ENCODE measurements at regions not wholly inside any gene's neighbourhood (a gene's known extent, or its start where the extent isn't known, plus 50 kb on each side); places are given as distances from the start of the nearest gene placed in this dataset.
A peak's percentile ranks its signal among the peaks of the same experiment; 100 is the strongest.

DNA sequence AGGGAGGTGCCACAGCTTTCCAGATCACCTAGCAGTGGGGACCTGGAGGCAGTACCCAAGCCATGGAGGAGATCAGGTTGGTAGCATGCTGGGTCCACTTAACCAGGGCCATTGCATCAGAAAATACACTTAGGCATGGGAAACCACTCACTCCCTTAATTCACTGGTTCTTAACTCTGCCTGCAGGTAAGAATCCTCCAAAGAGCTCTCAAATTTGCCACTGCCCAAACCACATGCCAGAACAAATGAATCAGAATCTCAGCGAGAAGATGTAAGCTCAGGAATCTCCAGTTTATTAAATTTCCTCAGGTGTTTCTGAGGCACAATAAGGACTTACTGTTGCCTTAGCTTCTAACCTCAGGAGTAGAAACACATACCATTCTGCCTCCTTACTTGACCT lies 327.7 kb upstream of the RASGEF1B start:
- intact Hi-C loops (cut with micrococcal nuclease) = no loop called here
- no peak overlapping the region for H3K27ac ChIP-seq (ENCODE audit: low read depth, low read length)
- ChIA-PET POLR2A (ENCODE audit: partially characterized antibody) (no interaction called here), CTCF (ENCODE audit: partially characterized antibody) (interaction anchor here (1.3 kb wide), 1 partner anchor 9 kb away, joined by 4 read pairs; no protein-coding TSS in a partner anchor)
- Mint-ChIP-seq H3K36me3 (no peaks in the 10 kb centered on the region), H3K27ac (no peak overlapping the region), H3K4me1 (peaks cover 0 to 7% (median 5%) of the 10 kb centered on the region in 4 donors), H3K4me3 (no peak overlapping the region), H3K9me3 (peaks cover 0 to 8% (median 2%) of the 10 kb centered on the region in 8 donors), H3K27me3 (peaks cover 0 to 2% of the 10 kb centered on the region in 2 donors)
- H3K9me3 ChIP-seq (ENCODE audit: control insufficient read depth in 1 of 2, low read length in 2 of 2) = no peaks in the 10 kb centered on the region
- no peaks in the 10 kb centered on the region for H3K4me1 ChIP-seq (ENCODE audit: insufficient read depth, low read length)
- no peak overlapping the region for H3K4me3 ChIP-seq (ENCODE audit: low read length in 2 of 2)
- H3K27me3 ChIP-seq (ENCODE audit: insufficient read depth, low read length) = no peaks in the 10 kb centered on the region
- no peak for DNase-seq
- H3K36me3 ChIP-seq (ENCODE audit: insufficient read depth, low read length) = no peaks in the 10 kb centered on the region

DNA sequence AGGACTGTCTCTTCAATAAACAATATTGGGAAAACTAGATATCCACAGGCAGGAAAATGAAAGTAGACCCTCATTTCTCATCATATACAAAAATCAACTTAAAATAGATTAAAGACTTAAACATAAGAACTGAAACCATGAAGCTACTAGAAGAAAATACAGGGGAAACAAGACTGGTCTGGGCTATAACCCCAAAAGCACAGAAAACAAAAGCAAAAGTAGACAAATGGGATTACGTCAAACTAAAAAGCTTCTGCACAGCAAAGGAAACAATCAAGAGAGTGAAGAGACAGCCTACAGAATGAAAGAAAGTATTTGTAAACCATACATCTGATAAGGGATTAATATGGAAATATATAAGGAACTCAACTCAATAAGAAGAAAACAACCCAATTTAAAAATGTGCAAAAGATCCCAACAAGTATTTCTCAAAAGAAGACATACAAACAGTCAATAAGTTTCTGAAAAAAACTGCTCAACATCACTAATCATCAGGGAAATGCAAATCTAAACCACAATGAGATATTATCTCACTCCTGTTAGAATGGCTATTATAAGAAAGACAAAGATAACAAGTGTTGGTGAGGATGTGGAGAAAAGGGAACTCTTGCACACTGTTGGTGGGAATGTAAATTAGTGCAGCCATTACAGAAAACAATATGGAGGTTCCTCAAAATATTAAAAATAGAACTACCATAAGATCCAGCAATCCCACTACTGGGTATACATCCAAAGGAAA lies 325.3 kb upstream of the RASGEF1B start:
- no peaks in the 10 kb centered on the region for H3K36me3 Mint-ChIP-seq
- peak in 4 of 5 donors; percentile 3 to 15 (median 9) for DNase-seq
- Histone ChIP-seq H3K27me3 (ENCODE audit: insufficient read depth, low read length) (no peaks in the 10 kb centered on the region), H3K9me3 (ENCODE audit: control insufficient read depth in 1 of 2, low read length in 2 of 2) (no peaks in the 10 kb centered on the region), H3K4me1 (ENCODE audit: insufficient read depth, low read length) (no peaks in the 10 kb centered on the region), H3K36me3 (ENCODE audit: insufficient read depth, low read length) (no peaks in the 10 kb centered on the region), H3K27ac (ENCODE audit: low read depth, low read length) (no peak overlapping the region), H3K4me3 (ENCODE audit: low read length in 2 of 2) (no peak overlapping the region)
- ChIA-PET CTCF (ENCODE audit: partially characterized antibody) (no interaction called here), POLR2A (ENCODE audit: partially characterized antibody) (no interaction called here)
- peaks cover 0 to 2% of the 10 kb centered on the region in 2 donors for H3K27me3 Mint-ChIP-seq
- intact Hi-C loops (cut with micrococcal nuclease) = no loop called here
- peaks cover 0 to 7% (median 5%) of the 10 kb centered on the region in 4 donors for H3K4me1 Mint-ChIP-seq
- H3K27ac Mint-ChIP-seq = peak overlapping the region in 5 of 7 donors; percentile 8 to 71 (median 59)
- H3K4me3 Mint-ChIP-seq = peak overlapping the region in 4 of 8 donors; percentile 25 to 67 (median 48)
- H3K9me3 Mint-ChIP-seq = peaks cover 0 to 8% (median 2%) of the 10 kb centered on the region in 8 donors

DNA sequence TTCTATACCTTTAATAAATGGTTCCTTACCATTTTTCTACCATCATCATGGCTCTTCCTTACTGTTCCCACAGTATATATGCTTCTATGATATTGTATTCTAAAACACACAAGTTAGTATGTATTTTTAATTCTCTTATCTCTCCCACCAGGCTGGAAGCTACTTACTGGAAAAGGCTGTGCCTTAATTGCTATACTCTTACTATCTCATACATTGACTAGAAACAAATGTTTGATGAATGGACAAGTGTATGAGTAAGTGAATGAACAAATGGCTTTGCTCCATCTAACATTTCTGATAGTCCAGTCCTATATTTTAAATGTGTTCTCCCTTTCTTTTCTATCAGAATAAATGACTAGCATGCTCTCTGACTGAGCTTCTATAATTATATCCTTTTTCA lies 320.8 kb upstream of the RASGEF1B start:
- DNase-seq = no peak
- intact Hi-C loops (cut with micrococcal nuclease) = no loop called here
- peaks cover 0 to 1% of the 10 kb centered on the region in 2 donors for H3K27me3 Mint-ChIP-seq
- H3K4me1 Mint-ChIP-seq = peaks cover 6 to 13% (median 7%) of the 10 kb centered on the region in 4 donors
- Histone ChIP-seq H3K27ac (ENCODE audit: low read depth, low read length) (no peak overlapping the region), H3K9me3 (ENCODE audit: control insufficient read depth in 1 of 2, low read length in 2 of 2) (no peaks in the 10 kb centered on the region), H3K4me3 (ENCODE audit: low read length in 2 of 2) (no peak overlapping the region), H3K36me3 (ENCODE audit: insufficient read depth, low read length) (no peaks in the 10 kb centered on the region), H3K27me3 (ENCODE audit: insufficient read depth, low read length) (no peaks in the 10 kb centered on the region), H3K4me1 (ENCODE audit: insufficient read depth, low read length) (no peaks in the 10 kb centered on the region)
- H3K4me3 Mint-ChIP-seq = no peak overlapping the region
- H3K27ac Mint-ChIP-seq = no peak overlapping the region
- no peaks in the 10 kb centered on the region for H3K36me3 Mint-ChIP-seq
- ChIA-PET POLR2A (ENCODE audit: partially characterized antibody) (no interaction called here), CTCF (ENCODE audit: partially characterized antibody) (no interaction called here)
- peaks cover 0 to 4% (median under 1%) of the 10 kb centered on the region in 8 donors for H3K9me3 Mint-ChIP-seq

GRCh38 chr4:81790477-81790876 lies 318.8 kb upstream of the RASGEF1B start:
- Histone ChIP-seq H3K4me3 (ENCODE audit: low read length in 2 of 2) (no peak overlapping the region), H3K4me1 (ENCODE audit: insufficient read depth, low read length) (no peaks in the 10 kb centered on the region), H3K9me3 (ENCODE audit: control insufficient read depth in 1 of 2, low read length in 2 of 2) (no peaks in the 10 kb centered on the region), H3K27ac (ENCODE audit: low read depth, low read length) (no peak overlapping the region), H3K27me3 (ENCODE audit: insufficient read depth, low read length) (no peaks in the 10 kb centered on the region), H3K36me3 (ENCODE audit: insufficient read depth, low read length) (no peaks in the 10 kb centered on the region)
- H3K4me1 Mint-ChIP-seq = peaks cover 0 to 8% (median 4%) of the 10 kb centered on the region in 4 donors
- DNase-seq = no peak
- peaks cover 0 to 1% of the 10 kb centered on the region in 2 donors for H3K27me3 Mint-ChIP-seq
- no peaks in the 10 kb centered on the region for H3K36me3 Mint-ChIP-seq
- H3K9me3 Mint-ChIP-seq = peaks cover 0 to 1% (median 0%) of the 10 kb centered on the region in 8 donors
- peak overlapping the region in 1 of 7 donors; percentile 12 for H3K27ac Mint-ChIP-seq
- CTCF ChIA-PET (ENCODE audit: partially characterized antibody) = interaction anchor here (1.5 kb wide), 1 partner anchor 9 kb away, joined by 4 read pairs; no protein-coding TSS in a partner anchor
- intact Hi-C loops (cut with micrococcal nuclease) = no loop called here
- POLR2A ChIA-PET (ENCODE audit: partially characterized antibody) = no interaction called here
- no peak overlapping the region for H3K4me3 Mint-ChIP-seq

GRCh38 chr4:81789741-81790399 lies 318.2 kb upstream of the RASGEF1B start:
- Histone ChIP-seq H3K27ac (ENCODE audit: low read depth, low read length) (no peak overlapping the region), H3K9me3 (ENCODE audit: control insufficient read depth in 1 of 2, low read length in 2 of 2) (no peaks in the 10 kb centered on the region), H3K4me3 (ENCODE audit: low read length in 2 of 2) (no peak overlapping the region), H3K27me3 (ENCODE audit: insufficient read depth, low read length) (no peaks in the 10 kb centered on the region), H3K4me1 (ENCODE audit: insufficient read depth, low read length) (no peaks in the 10 kb centered on the region), H3K36me3 (ENCODE audit: insufficient read depth, low read length) (no peaks in the 10 kb centered on the region)
- ChIA-PET POLR2A (ENCODE audit: partially characterized antibody) (no interaction called here), CTCF (ENCODE audit: partially characterized antibody) (interaction anchor here (1.5 kb wide), 1 partner anchor 9 kb away, joined by 4 read pairs; no protein-coding TSS in a partner anchor)
- Mint-ChIP-seq H3K36me3 (no peaks in the 10 kb centered on the region), H3K27ac (peak overlapping the region in 1 of 7 donors; percentile 1), H3K4me3 (peak overlapping the region in 1 of 8 donors; percentile 13), H3K9me3 (peaks cover 0 to under 1% (median 0%) of the 10 kb centered on the region in 8 donors), H3K27me3 (peaks cover 0 to 1% of the 10 kb centered on the region in 2 donors), H3K4me1 (peaks cover 0 to 8% (median 4%) of the 10 kb centered on the region in 4 donors)
- intact Hi-C loops (cut with micrococcal nuclease) = no loop called here
- no peak for DNase-seq

GRCh38 chr4:81789158-81789557 lies 317.5 kb upstream of the RASGEF1B start:
- intact Hi-C loops (cut with micrococcal nuclease) = no loop called here
- Histone ChIP-seq H3K9me3 (ENCODE audit: control insufficient read depth in 1 of 2, low read length in 2 of 2) (no peaks in the 10 kb centered on the region), H3K4me1 (ENCODE audit: insufficient read depth, low read length) (no peaks in the 10 kb centered on the region), H3K27ac (ENCODE audit: low read depth, low read length) (no peak overlapping the region), H3K27me3 (ENCODE audit: insufficient read depth, low read length) (no peaks in the 10 kb centered on the region), H3K4me3 (ENCODE audit: low read length in 2 of 2) (no peak overlapping the region), H3K36me3 (ENCODE audit: insufficient read depth, low read length) (no peaks in the 10 kb centered on the region)
- Mint-ChIP-seq H3K4me1 (peaks cover 0 to 8% (median 4%) of the 10 kb centered on the region in 4 donors), H3K27ac (peak overlapping the region in 1 of 7 donors; percentile 79), H3K9me3 (no peaks in the 10 kb centered on the region), H3K27me3 (no peaks in the 10 kb centered on the region), H3K36me3 (no peaks in the 10 kb centered on the region), H3K4me3 (no peak overlapping the region)
- POLR2A ChIA-PET (ENCODE audit: partially characterized antibody) = no interaction called here
- DNase-seq = no peak
- CTCF ChIA-PET (ENCODE audit: partially characterized antibody) = interaction anchor here (1.5 kb wide), 1 partner anchor 10 kb away, joined by 4 read pairs; no protein-coding TSS in a partner anchor

DNA sequence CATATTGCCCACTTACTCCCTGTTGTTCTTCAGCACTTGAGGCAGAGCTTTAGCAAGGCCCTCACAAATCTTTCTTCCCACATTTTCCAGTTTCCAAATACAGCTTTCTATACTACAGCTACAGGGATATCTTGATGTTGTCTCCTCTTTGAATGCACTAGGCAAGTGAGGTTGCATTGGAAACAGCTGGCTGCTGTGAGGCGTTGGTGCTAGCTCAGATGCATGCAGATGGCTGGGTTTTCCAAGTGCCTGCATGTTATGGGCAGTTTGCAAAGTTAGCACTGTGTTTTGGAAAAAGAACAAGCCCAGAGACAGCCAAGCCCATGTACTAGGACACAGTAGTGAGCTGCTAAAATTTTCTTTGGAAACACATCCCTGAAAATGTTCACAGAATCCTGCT lies 315.1 kb upstream of the RASGEF1B start:
- Histone ChIP-seq H3K27me3 (ENCODE audit: insufficient read depth, low read length) (no peaks in the 10 kb centered on the region), H3K36me3 (ENCODE audit: insufficient read depth, low read length) (no peaks in the 10 kb centered on the region), H3K27ac (ENCODE audit: low read depth, low read length) (no peak overlapping the region), H3K4me3 (ENCODE audit: low read length in 2 of 2) (no peak overlapping the region), H3K4me1 (ENCODE audit: insufficient read depth, low read length) (no peaks in the 10 kb centered on the region), H3K9me3 (ENCODE audit: control insufficient read depth in 1 of 2, low read length in 2 of 2) (no peaks in the 10 kb centered on the region)
- H3K9me3 Mint-ChIP-seq = no peaks in the 10 kb centered on the region
- CTCF ChIA-PET (ENCODE audit: partially characterized antibody) = no interaction called here
- POLR2A ChIA-PET (ENCODE audit: partially characterized antibody) = no interaction called here
- intact Hi-C loops (cut with micrococcal nuclease) = no loop called here
- H3K27ac Mint-ChIP-seq = no peak overlapping the region
- no peak overlapping the region for H3K4me3 Mint-ChIP-seq
- H3K4me1 Mint-ChIP-seq = peaks cover 0 to 8% (median 4%) of the 10 kb centered on the region in 4 donors
- no peak for DNase-seq
- no peaks in the 10 kb centered on the region for H3K36me3 Mint-ChIP-seq
- no peaks in the 10 kb centered on the region for H3K27me3 Mint-ChIP-seq
